Uterus (tissue), 2 donors: ENCODE measurements at regions not wholly inside any gene's neighbourhood (a gene's known extent, or its start where the extent isn't known, plus 50 kb on each side); places are given as distances from the start of the nearest gene placed in this dataset.

Experiments
- POLR2A ChIP-seq, 2 donors: fragments of 450-650 bp; IDR thresholded peaks; one replicate each; pipeline ENCODE4 v1.6.1; 2016; ENCODE audit warnings: antibody characterized with exemption in 2 of 2, mild to moderate bottlenecking in 1 of 2, moderate library complexity in 1 of 2
- TF ChIP-seq, protein P1 (sequence below), 4 experiments: fragments of 200-600 bp in 2 of 4; fragments of 450-650 bp in 2 of 4; sonication (generic) in 2 of 4; IDR thresholded peaks; one replicate each; pipeline ENCODE4 v1.5.1; 2016 to 2019; ENCODE audit warnings: antibody characterized with exemption in 4 of 4, mild to moderate bottlenecking in 2 of 4, moderate library complexity in 1 of 4

DNA sequence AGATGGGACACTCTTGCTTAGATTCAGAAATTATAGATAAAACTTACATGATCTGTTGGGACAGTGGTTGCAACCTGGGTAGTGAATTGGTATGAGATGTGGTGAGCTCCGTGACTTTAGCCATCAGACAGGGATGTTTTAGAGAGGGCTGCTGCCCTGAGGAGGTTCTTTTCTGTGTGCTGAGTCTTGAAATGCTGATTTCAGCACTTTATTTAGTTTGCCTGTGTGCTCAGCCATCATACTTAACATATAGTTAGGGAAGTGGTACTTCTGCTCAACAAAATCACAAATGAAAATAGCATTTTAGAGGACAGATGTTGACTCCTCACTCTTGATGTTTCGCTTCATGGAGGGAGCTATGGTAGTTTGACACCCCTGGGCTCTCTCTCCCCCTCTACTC, 95.9 kb upstream of the CDH13 start:
- TF ChIP-seq, protein P1, sequence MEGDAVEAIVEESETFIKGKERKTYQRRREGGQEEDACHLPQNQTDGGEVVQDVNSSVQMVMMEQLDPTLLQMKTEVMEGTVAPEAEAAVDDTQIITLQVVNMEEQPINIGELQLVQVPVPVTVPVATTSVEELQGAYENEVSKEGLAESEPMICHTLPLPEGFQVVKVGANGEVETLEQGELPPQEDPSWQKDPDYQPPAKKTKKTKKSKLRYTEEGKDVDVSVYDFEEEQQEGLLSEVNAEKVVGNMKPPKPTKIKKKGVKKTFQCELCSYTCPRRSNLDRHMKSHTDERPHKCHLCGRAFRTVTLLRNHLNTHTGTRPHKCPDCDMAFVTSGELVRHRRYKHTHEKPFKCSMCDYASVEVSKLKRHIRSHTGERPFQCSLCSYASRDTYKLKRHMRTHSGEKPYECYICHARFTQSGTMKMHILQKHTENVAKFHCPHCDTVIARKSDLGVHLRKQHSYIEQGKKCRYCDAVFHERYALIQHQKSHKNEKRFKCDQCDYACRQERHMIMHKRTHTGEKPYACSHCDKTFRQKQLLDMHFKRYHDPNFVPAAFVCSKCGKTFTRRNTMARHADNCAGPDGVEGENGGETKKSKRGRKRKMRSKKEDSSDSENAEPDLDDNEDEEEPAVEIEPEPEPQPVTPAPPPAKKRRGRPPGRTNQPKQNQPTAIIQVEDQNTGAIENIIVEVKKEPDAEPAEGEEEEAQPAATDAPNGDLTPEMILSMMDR (IDR thresholded peaks at IDR 0.05) = no peak
- no peak for TF ChIP-seq POLR2A (IDR thresholded peaks at IDR 0.05)
